Adrenal gland (tissue), 5 donors: ENCODE measurements at regions not wholly inside any gene's neighbourhood (a gene's known extent, or its start where the extent isn't known, plus 50 kb on each side); places are given as distances from the start of the nearest gene placed in this dataset.

Source experiments
- CTCF ChIP-seq, 6 experiments: fragments of 450-650 bp in 4 of 6; fragments of 200-600 bp in 2 of 6; sonication (generic) in 1 of 6; IDR thresholded peaks; 1 replicate in 5 of 6; 2 replicates in 1 of 6; pipeline versions ENCODE4 v1.5.1 to v1.8.0; 2016 to 2021; ENCODE audit warnings: antibody characterized with exemption in 6 of 6, mild to moderate bottlenecking in 2 of 6, moderate library complexity in 1 of 6
- POLR2A ChIP-seq, 2 donors: fragments of 450-650 bp; IDR thresholded peaks; one replicate each; pipeline ENCODE4 v1.6.1; 2017; ENCODE audit warnings: antibody characterized with exemption in 2 of 2, mild to moderate bottlenecking in 2 of 2, moderate library complexity in 1 of 2
- donor health status: DM: no; HTN: no; CAD: no.

GRCh38 chr18:39453356-39453755 lies 1887.8 kb upstream of the CELF4 start:
- no peak for TF ChIP-seq CTCF (IDR thresholded peaks at IDR 0.05)
- no peak for TF ChIP-seq POLR2A (IDR thresholded peaks at IDR 0.05)
